ENCODE measurements at regions not wholly inside any gene's neighbourhood (a gene's known extent, or its start where the extent isn't known, plus 50 kb on each side); places are given as distances from the start of the nearest gene placed in this dataset.

- no peak for TF ChIP-seq CTCF (IDR thresholded peaks at IDR 0.05)
- TF ChIP-seq POLR2AphosphoS5 (IDR thresholded peaks at IDR 0.05; ENCODE audit: insufficient read depth in 1 of 2, low read depth in 1 of 2): no peak
These were observed 67.3 kb upstream of the SPATS2L start for GRCh38 chr2:200239216-200239615.
